HUES48 (cell line): ENCODE measurements at regions not wholly inside any gene's neighbourhood (a gene's known extent, or its start where the extent isn't known, plus 50 kb on each side); places are given as distances from the start of the nearest gene placed in this dataset.

Experiments
- H3K27ac ChIP-seq: one replicate; pipeline ENCODE4 v1.7.0; 2013; ENCODE audit warnings: low read depth, low read length, inconsistent platforms
- H3K27me3 ChIP-seq: 2 replicates; pipeline ENCODE4 v1.6.1; 2013; ENCODE audit warnings: mild to moderate bottlenecking, low read length; ENCODE audit not compliant: control insufficient read depth, insufficient read depth
- H3K36me3 ChIP-seq: 2 replicates; pipeline ENCODE4 v1.6.1; 2013; ENCODE audit warnings: low read length; ENCODE audit not compliant: control insufficient read depth, insufficient read depth
- H3K4me1 ChIP-seq: 2 replicates; pipeline ENCODE4 v1.6.1; 2013; ENCODE audit warnings: mild to moderate bottlenecking, low read length; ENCODE audit not compliant: control insufficient read depth, insufficient read depth
- H3K4me3 ChIP-seq: 2 replicates; pipeline ENCODE4 v1.5.1; 2013; ENCODE audit warnings: mild to moderate bottlenecking, low read depth, low read length
- H3K9ac ChIP-seq: 2 replicates; pipeline ENCODE4 v1.6.1; 2013; ENCODE audit warnings: mild to moderate bottlenecking, low read depth, low read length, moderate library complexity
- H3K9me3 ChIP-seq: 2 replicates; pipeline ENCODE4 v1.6.1; 2013; ENCODE audit warnings: low read length; ENCODE audit not compliant: control insufficient read depth, insufficient read depth

DNA sequence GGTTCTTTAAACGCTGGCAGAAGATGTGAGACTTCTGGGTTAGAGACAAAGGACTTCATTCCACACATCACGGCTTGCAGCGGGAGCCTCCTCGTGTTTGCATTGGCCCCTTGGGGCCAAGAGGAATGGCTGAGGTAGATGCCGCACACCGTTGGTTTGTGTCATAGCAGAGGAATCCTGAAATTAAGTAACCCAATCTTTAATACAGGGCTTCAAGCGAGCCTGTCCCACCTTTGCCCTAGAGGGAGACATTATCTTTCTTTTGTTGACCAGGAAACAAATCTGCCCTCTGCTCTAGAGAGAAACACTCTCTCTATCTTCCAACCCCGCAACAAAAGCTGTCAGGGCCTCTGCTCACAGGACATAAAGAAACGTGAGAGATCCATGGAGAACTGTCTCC, 277.5 kb upstream of the ZFP64 start:
- Histone ChIP-seq H3K4me1 (no peaks in the 10 kb centered on the region), H3K9me3 (no peaks in the 10 kb centered on the region), H3K9ac (no peak overlapping the region), H3K27me3 (no peaks in the 10 kb centered on the region), H3K4me3 (no peak overlapping the region), H3K36me3 (no peaks in the 10 kb centered on the region), H3K27ac (no peak overlapping the region)

DNA sequence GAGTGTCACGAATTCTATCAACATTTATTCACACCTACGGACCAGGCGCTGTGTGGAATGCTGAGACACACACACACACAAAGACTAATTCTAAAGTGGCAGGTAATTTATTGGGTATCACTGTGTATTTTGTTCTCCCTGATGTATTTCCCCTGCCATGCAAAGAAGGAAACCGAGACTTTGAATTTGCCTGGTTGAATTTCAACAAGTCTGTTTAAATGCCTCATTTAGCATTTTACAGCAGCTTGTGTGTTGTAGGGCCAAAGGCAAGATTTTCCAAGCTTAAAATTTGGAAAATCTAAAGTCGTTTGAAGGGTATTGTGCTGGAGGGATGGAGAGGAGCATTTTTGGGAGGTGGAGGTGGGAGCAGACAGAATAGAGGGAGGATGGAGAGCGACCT, 274.4 kb upstream of the ZFP64 start:
- no peaks in the 10 kb centered on the region for H3K9me3 ChIP-seq
- H3K9ac ChIP-seq: no peak overlapping the region
- H3K4me3 ChIP-seq: no peak overlapping the region
- H3K27ac ChIP-seq: no peak overlapping the region
- H3K36me3 ChIP-seq: no peaks in the 10 kb centered on the region
- no peaks in the 10 kb centered on the region for H3K4me1 ChIP-seq
- H3K27me3 ChIP-seq: no peaks in the 10 kb centered on the region

DNA sequence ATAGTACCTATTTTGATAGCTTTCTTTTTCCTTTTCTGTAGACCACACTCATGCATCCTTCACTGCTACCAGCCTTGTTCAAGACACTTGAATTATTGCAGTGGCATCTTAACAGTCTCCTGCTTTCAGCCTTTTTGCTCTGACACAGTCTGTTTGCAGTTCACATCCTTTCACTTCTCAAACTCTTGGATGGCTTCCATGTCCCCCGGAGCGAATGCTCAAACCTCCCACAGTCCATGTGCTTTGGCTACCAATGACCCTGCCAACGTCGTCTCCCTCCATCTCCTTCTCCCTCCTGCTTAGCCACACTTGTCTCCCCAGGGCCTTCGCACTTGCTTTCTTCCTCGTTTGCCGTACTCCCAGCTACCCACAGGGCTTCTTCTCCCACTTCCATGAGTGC, 270.0 kb upstream of the ZFP64 start:
- no peaks in the 10 kb centered on the region for H3K36me3 ChIP-seq
- no peaks in the 10 kb centered on the region for H3K27me3 ChIP-seq
- H3K27ac ChIP-seq: no peak overlapping the region
- no peak overlapping the region for H3K4me3 ChIP-seq
- no peak overlapping the region for H3K9ac ChIP-seq
- no peaks in the 10 kb centered on the region for H3K9me3 ChIP-seq
- no peaks in the 10 kb centered on the region for H3K4me1 ChIP-seq

DNA sequence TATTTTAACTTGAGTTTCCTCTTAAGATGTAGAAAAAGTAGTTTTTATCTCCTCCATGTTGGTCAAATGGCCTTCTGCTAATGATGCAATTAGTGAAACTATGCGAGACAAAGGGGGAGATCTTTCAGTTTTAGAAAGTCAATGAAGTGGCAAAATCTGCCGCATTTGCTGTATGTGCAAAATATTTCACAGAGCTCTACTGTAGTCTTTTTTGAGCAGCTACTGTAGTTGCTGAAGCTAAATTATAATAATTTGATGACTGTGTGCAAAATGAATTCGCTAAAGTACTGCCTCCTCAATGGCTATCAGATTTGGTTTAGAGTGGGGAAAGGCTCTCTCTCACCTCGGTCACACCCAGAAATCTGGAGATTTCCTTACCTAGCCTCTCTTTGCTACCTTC, 267.6 kb upstream of the ZFP64 start:
- no peak overlapping the region for H3K9ac ChIP-seq
- H3K27me3 ChIP-seq: no peaks in the 10 kb centered on the region
- no peak overlapping the region for H3K27ac ChIP-seq
- H3K4me1 ChIP-seq: no peaks in the 10 kb centered on the region
- no peaks in the 10 kb centered on the region for H3K9me3 ChIP-seq
- H3K4me3 ChIP-seq: no peak overlapping the region
- H3K36me3 ChIP-seq: no peaks in the 10 kb centered on the region

DNA sequence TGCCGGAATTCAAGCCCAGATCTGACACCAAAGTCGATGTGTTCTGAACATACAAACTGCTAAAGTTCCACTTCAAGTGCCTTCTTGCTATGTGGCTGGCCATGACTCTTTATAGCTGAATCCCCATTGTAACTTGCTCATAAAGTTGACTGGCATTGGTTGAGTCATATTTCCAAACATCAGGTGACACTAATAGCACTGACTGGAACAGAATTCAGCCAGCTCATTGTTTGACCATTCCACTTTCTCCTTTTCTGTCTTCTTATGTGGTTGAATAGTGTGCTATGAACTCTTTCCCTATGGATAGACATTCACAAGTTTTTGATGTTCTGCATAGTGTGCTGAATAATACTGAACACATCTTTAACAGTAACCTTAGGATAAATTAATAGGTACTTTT, 266.2 kb upstream of the ZFP64 start:
- H3K4me1 ChIP-seq: no peaks in the 10 kb centered on the region
- no peaks in the 10 kb centered on the region for H3K27me3 ChIP-seq
- H3K36me3 ChIP-seq: no peaks in the 10 kb centered on the region
- no peaks in the 10 kb centered on the region for H3K9me3 ChIP-seq
- no peak overlapping the region for H3K27ac ChIP-seq
- H3K9ac ChIP-seq: no peak overlapping the region
- no peak overlapping the region for H3K4me3 ChIP-seq

DNA sequence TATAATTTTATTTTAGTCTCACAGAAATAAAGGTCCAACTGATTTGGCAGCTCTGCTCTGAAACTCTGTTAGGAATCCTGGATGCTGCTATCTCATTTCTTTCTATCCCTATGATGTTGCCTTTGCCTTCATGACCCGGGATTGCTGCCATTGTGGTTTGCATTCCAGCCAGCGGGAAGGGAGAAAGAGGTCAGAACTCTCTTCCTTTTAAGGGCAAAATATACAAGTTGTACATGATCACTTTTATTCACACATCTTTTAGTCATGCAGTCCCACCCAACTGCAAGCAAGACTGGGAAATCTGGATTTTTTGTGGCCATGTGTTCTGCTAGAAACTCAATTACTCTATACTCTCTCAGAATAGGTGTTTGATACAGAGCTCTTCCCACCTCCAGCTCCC, 263.1 kb upstream of the ZFP64 start:
- Histone ChIP-seq H3K4me1 (no peaks in the 10 kb centered on the region), H3K9me3 (no peaks in the 10 kb centered on the region), H3K27ac (no peak overlapping the region), H3K4me3 (no peak overlapping the region), H3K36me3 (no peaks in the 10 kb centered on the region), H3K9ac (no peak overlapping the region), H3K27me3 (no peaks in the 10 kb centered on the region)

DNA sequence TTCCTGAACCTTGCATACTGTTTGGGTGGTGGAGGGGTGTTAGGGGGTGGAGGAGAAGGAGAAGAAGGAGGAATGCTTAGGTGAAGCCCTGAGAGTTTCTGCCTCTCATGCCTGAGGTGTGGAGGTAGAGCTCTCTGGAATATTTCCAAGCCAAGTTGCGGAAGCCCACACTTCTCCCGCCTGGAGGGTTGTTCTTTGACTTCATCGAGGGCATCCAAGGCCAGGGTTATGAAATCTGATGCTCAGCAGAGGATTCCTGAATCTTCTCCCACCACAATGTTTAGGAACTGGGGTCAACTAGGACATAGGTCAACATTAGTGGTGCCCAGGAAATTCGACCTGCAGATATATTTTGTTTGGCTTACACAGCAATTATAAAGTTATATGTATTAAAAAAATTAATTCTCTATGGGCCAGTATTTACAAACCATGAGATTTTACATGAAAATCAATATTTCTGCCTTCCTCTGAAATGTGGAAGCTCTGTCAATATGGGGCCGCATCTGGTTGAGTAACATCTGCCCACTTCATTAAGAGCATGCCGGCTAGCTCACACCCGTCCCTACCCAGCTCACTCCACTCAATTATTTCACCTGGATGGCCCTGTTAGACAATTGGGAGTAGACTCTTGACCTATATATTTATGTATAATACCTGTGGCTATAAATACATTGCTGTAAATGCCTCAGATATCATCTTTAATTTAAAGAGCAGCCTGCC, 257.1 kb upstream of the ZFP64 start:
- no peak overlapping the region for H3K4me3 ChIP-seq
- H3K27ac ChIP-seq: no peak overlapping the region
- no peaks in the 10 kb centered on the region for H3K4me1 ChIP-seq
- H3K27me3 ChIP-seq: no peaks in the 10 kb centered on the region
- H3K9me3 ChIP-seq: no peaks in the 10 kb centered on the region
- no peaks in the 10 kb centered on the region for H3K36me3 ChIP-seq
- H3K9ac ChIP-seq: no peak overlapping the region

DNA sequence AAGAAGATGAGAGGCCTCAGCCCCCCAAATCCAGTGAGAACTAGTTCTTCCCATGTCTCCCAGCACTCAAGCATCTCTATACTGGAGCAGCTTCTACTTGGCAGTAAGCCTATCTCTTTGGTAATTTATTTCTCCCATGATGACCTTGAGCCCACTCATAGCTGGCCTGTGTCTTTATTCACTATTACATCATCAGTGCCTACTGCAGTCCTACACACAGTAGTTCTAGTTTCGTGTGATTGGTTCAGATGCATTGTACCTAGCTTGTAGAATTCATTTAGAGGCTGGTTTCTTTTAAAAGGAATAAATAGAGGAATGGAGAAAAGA, 255.6 kb upstream of the ZFP64 start:
- H3K27me3 ChIP-seq: no peaks in the 10 kb centered on the region
- no peaks in the 10 kb centered on the region for H3K9me3 ChIP-seq
- H3K36me3 ChIP-seq: no peaks in the 10 kb centered on the region
- H3K4me3 ChIP-seq: no peak overlapping the region
- no peak overlapping the region for H3K9ac ChIP-seq
- no peaks in the 10 kb centered on the region for H3K4me1 ChIP-seq
- H3K27ac ChIP-seq: no peak overlapping the region

DNA sequence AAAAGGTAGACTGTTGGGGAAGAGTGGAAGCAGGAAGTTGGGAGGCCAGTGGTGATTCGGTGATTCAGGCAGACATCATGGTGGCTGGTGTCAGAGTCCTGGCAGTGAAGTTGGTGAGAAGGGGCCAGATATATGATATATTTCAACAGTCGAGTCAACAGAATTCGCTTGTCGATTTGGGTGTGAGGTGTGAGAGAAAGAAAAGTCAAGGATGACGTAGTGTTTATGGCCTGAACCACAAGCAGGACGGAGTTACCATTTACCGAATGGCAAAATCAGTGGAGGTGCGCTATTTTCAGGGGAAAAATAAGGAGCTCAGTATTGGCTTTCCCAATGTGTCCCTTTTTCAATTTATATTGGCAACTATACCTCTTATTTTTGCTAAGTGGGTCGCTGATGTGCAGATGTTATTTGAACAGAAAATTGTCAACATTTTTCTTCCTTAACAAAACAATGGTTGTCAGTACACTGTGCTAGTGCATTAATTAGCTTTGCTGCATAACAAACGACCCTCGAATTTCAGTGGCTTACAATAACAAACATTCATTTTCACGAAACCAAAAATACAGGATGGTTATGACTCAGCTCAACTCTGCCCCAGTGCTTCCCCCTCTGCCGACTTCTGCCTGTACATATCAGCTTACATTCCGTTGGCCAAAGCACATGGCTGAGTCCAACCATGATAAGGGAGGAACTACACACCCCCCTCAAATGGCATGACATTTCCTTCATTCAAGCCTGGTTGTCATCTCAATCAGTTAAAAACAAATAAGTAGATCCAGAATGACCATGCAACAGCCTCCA, 255.0 kb upstream of the ZFP64 start:
- Histone ChIP-seq H3K9ac (no peak overlapping the region), H3K27me3 (no peaks in the 10 kb centered on the region), H3K9me3 (no peaks in the 10 kb centered on the region), H3K36me3 (no peaks in the 10 kb centered on the region), H3K4me1 (no peaks in the 10 kb centered on the region), H3K4me3 (no peak overlapping the region), H3K27ac (no peak overlapping the region)

DNA sequence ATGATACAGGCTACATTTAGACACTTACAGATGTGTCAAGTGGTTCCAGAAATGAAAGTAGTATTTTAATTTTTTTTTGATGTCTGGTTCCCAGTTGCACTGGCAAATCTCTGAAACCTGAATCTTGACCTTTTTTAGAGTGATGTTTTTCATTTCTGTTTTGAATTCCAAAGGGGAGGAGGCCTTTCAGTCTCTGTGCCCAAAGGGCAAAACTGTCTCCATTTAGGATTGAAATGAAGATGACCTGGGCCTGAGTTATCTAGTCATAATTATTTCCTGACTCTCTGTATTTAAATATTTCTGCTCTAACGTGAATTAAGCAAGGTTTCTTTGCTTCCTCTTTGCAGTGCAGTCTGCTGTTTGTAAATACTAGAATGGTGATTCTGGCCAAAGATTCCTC, 252.9 kb upstream of the ZFP64 start:
- Histone ChIP-seq H3K9ac (no peak overlapping the region), H3K27me3 (no peaks in the 10 kb centered on the region), H3K27ac (no peak overlapping the region), H3K4me1 (no peaks in the 10 kb centered on the region), H3K9me3 (no peaks in the 10 kb centered on the region), H3K36me3 (no peaks in the 10 kb centered on the region), H3K4me3 (no peak overlapping the region)

DNA sequence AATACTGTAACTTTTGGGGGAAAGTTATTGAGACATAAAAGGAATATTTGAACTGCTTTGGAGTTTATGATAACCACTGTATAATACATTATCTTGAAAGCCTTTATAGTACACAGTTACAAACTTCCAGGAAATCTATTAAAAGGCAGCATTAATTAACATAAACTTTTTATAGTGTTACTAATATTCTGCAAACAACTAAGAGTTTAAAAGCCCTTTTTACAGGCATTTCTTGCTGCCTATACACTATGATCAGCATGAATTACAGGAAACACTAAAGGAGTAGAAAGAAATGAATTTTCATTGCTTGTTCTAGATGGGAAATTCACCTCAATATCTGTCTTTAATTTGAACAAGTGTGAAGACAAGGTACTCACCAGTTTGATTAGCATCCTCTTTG, 252.3 kb upstream of the ZFP64 start:
- no peak overlapping the region for H3K27ac ChIP-seq
- H3K27me3 ChIP-seq: no peaks in the 10 kb centered on the region
- H3K9me3 ChIP-seq: no peaks in the 10 kb centered on the region
- H3K4me1 ChIP-seq: no peaks in the 10 kb centered on the region
- H3K9ac ChIP-seq: no peak overlapping the region
- H3K4me3 ChIP-seq: no peak overlapping the region
- no peaks in the 10 kb centered on the region for H3K36me3 ChIP-seq
